Esophagus squamous epithelium (tissue), 5 donors: ENCODE measurements at regions not wholly inside any gene's neighbourhood (a gene's known extent, or its start where the extent isn't known, plus 50 kb on each side); places are given as distances from the start of the nearest gene placed in this dataset.

Experiments
- DNase-seq: peaks from one replicate; lab custom pipeline; 2025; lab: John Stamatoyannopoulos, UW
- H3K27ac ChIP-seq, 4 donors: fragments of 200-600 bp; sonication (generic); one replicate each; pipeline ENCODE4 v1.5.1; 2016 to 2019; ENCODE audit warnings: mild to moderate bottlenecking in 1 of 4
- H3K27me3 ChIP-seq, 4 donors: fragments of 200-600 bp; sonication (generic); 1 replicate in 3 of 4; 2 replicates in 1 of 4; pipeline versions ENCODE4 v1.5.1 to v1.6.0; 2017 to 2021; ENCODE audit warnings: antibody characterized with exemption in 1 of 4
- H3K36me3 ChIP-seq, 3 donors: fragments of 200-600 bp; sonication (generic); one replicate each; pipeline ENCODE4 v1.5.1; 2016 to 2019
- H3K4me1 ChIP-seq, 3 donors: fragments of 200-600 bp; sonication (generic); one replicate each; pipeline ENCODE4 v1.5.1; 2017 to 2019
- H3K4me3 ChIP-seq, 4 donors: fragments of 200-600 bp; sonication (generic); 1 replicate in 3 of 4; 2 replicates in 1 of 4; pipeline ENCODE4 v1.5.1; 2016 to 2019; ENCODE audit warnings: mild to moderate bottlenecking in 2 of 4, moderate library complexity in 1 of 4
- H3K9me3 ChIP-seq, 3 donors: fragments of 200-600 bp; sonication (generic); one replicate each; pipeline ENCODE4 v1.5.1; 2016 to 2019
- POLR2A ChIP-seq, 4 donors: fragments of 450-650 bp; IDR thresholded peaks; one replicate each; pipeline ENCODE4 v1.6.1; 2017; ENCODE audit warnings: antibody characterized with exemption in 4 of 4, mild to moderate bottlenecking in 4 of 4, moderate library complexity in 3 of 4
- WGBS, 2 donors: methylation state at CpG; one replicate each; pipeline ENCODE4 v1.1.5; 2018; 5-methylcytosine and 5-hydroxymethylcytosine counted together
- intact Hi-C: fragments of 100-400 bp; cut with DNase I; formaldehyde crosslinking; loops from one replicate; pipeline ENCODE4 v1.15.0; 2022
- TF ChIP-seq, protein P1 (sequence below), 6 experiments: fragments of 450-650 bp in 4 of 6; fragments of 200-600 bp in 2 of 6; sonication (generic) in 2 of 6; IDR thresholded peaks; one replicate each; pipeline ENCODE4 v1.5.1; 2016 to 2019; ENCODE audit warnings: antibody characterized with exemption in 6 of 6, mild to moderate bottlenecking in 4 of 6, moderate library complexity in 4 of 6
- donor health status: DM: yes; HTN: yes; CAD: no.

DNA sequence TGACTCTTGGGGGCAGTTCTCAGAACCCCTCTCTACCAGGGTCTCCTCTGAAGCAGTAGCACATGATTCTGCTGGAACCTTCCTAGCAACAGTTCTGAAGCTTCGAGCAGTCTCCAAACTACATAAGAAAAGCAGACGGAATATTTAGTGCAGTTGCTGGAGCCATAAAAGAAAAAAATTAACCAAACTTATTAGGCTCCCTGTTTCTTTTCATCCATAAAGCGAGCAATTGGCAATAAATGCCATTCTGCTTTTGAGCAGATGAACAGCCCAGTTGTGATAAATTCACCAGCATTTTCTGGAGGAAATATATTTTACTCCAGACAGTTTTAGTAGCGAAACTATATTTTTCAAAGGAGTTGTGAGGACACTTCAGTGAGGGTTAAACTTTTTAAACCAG, 250.1 kb upstream of the BOD1L1 start:
- Histone ChIP-seq H3K9me3 (no peaks in the 10 kb centered on the region), H3K4me1 (no peaks in the 10 kb centered on the region), H3K27ac (no peak overlapping the region), H3K27me3 (no peaks in the 10 kb centered on the region), H3K36me3 (no peaks in the 10 kb centered on the region), H3K4me3 (no peak overlapping the region)
- DNase-seq = no peak
- intact Hi-C loops = no loop called here
- 84 to 96% methylated on average over 4 of the region's 4 CpGs for WGBS, 2 donors
- TF ChIP-seq, protein P1, sequence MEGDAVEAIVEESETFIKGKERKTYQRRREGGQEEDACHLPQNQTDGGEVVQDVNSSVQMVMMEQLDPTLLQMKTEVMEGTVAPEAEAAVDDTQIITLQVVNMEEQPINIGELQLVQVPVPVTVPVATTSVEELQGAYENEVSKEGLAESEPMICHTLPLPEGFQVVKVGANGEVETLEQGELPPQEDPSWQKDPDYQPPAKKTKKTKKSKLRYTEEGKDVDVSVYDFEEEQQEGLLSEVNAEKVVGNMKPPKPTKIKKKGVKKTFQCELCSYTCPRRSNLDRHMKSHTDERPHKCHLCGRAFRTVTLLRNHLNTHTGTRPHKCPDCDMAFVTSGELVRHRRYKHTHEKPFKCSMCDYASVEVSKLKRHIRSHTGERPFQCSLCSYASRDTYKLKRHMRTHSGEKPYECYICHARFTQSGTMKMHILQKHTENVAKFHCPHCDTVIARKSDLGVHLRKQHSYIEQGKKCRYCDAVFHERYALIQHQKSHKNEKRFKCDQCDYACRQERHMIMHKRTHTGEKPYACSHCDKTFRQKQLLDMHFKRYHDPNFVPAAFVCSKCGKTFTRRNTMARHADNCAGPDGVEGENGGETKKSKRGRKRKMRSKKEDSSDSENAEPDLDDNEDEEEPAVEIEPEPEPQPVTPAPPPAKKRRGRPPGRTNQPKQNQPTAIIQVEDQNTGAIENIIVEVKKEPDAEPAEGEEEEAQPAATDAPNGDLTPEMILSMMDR (IDR thresholded peaks at IDR 0.05) = no peak
- no peak for TF ChIP-seq POLR2A (IDR thresholded peaks at IDR 0.05)

DNA sequence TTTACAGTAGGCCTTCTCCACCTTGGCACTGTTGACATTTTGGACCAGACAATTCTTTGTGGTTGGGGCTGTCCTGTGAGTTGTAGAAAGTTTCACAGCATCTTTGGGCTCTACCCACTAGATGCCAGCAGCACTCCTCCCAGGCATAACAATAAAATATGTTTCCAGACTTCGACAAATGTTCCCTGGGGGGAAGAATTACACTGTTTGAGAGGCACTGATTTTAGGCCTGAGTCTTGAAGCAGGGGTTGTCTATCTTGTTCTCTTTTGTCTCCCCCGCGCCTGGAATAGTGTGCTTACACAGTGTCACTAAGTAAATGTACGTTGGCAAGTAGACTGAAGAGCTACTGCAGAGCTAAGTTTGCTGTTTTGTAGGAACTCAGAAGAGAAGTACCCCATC, 254.4 kb upstream of the BOD1L1 start:
- Histone ChIP-seq H3K4me1 (no peaks in the 10 kb centered on the region), H3K27ac (no peak overlapping the region), H3K36me3 (no peaks in the 10 kb centered on the region), H3K4me3 (no peak overlapping the region), H3K27me3 (no peaks in the 10 kb centered on the region), H3K9me3 (no peaks in the 10 kb centered on the region)
- TF ChIP-seq, protein P1 (IDR thresholded peaks at IDR 0.05) = no peak
- TF ChIP-seq POLR2A (IDR thresholded peaks at IDR 0.05) = no peak
- 51 to 55% methylated on average over 4 of the region's 4 CpGs for WGBS, 2 donors
- no peak for DNase-seq
- intact Hi-C loops = no loop called here

DNA sequence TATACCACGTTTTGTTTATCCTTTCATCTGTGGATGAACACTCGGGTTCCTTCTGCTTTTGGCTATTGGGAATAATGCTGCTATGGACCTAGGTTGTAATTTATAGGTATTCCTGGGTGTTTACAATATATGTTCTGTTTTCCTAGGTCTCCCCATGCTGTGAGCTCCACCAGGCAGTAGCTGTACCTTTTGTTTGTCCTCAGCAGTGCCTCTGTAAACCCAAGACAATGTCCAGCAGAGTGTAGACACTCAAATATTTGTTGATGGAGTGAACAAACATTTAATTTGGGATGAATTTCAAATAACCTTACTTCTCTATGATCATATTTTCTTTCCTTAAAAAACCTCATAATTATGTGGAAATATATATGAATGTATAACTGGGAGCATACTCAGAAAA, 259.5 kb upstream of the BOD1L1 start:
- intact Hi-C loops = no loop called here
- Histone ChIP-seq H3K27me3 (no peaks in the 10 kb centered on the region), H3K9me3 (no peaks in the 10 kb centered on the region), H3K36me3 (no peaks in the 10 kb centered on the region), H3K4me1 (peaks cover 0 to 7% (median 6%) of the 10 kb centered on the region in 3 donors), H3K27ac (no peak overlapping the region), H3K4me3 (no peak overlapping the region)
- TF ChIP-seq, protein P1 (IDR thresholded peaks at IDR 0.05) = no peak
- no peak for TF ChIP-seq POLR2A (IDR thresholded peaks at IDR 0.05)
- DNase-seq = no peak
- WGBS, 2 donors = 76 to 81% methylated on average over 2 of the region's 2 CpGs

DNA sequence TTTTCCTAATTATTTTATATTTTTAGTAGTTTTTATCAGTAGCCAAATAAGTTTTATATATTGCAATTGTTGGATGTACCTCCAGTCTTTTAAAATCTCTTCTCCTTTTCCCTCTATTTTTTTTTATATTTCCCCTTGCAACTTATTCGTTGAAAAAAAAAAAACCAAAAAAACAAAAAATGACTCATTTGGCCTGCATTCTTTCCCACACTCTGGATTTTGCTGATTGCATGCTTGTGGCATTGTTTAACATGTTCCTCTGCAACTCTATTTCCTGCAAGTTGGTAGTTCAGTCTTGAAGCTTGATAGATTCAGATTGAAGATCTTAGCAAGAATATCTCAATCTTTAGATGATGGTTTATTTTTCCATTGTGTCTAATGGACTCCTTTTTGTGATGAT, 260.6 kb upstream of the BOD1L1 start:
- Histone ChIP-seq H3K9me3 (no peaks in the 10 kb centered on the region), H3K27ac (no peak overlapping the region), H3K36me3 (no peaks in the 10 kb centered on the region), H3K4me3 (no peak overlapping the region), H3K4me1 (peaks cover 0 to 16% (median 12%) of the 10 kb centered on the region in 3 donors), H3K27me3 (no peaks in the 10 kb centered on the region)
- 17 to 26% methylated on average over 1 of the region's 1 CpG for WGBS, 2 donors
- no peak for TF ChIP-seq POLR2A (IDR thresholded peaks at IDR 0.05)
- TF ChIP-seq, protein P1 (IDR thresholded peaks at IDR 0.05) = no peak
- intact Hi-C loops = no loop called here
- DNase-seq = no peak

DNA sequence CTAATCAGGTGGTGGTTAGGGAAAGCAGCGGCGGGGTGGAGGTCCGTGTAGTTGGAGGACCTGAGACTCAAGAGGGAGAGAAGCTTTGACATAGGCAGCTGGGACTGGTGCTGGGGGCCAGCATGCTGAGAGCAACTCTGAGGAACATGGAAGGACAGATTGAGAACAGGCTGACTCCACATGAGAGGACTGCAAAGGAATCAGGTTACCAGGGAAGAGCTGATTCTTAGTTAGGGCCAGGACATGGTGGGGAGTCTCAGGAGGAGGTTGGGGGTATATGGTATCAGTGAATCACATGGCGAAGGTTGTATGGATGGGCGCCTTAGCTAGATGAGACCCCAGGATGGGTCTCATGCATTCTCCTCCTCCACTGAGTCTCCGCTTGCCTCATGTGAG, 264.0 kb upstream of the BOD1L1 start:
- TF ChIP-seq POLR2A (IDR thresholded peaks at IDR 0.05) = no peak
- TF ChIP-seq, protein P1 (IDR thresholded peaks at IDR 0.05) = no peak
- no peaks in the 10 kb centered on the region for H3K9me3 ChIP-seq
- no peaks in the 10 kb centered on the region for H3K27me3 ChIP-seq
- H3K27ac ChIP-seq = peak overlapping the region in 2 of 4 donors; percentile 33 to 40
- 83 to 89% methylated on average over 5 to 6 of the region's 6 CpGs for WGBS, 2 donors
- peaks cover 0 to 16% (median 12%) of the 10 kb centered on the region in 3 donors for H3K4me1 ChIP-seq
- H3K36me3 ChIP-seq = no peaks in the 10 kb centered on the region
- intact Hi-C loops = no loop called here
- no peak for DNase-seq
- no peak overlapping the region for H3K4me3 ChIP-seq
